AG08396 (cell line): ENCODE measurements at regions not wholly inside any gene's neighbourhood (a gene's known extent, or its start where the extent isn't known, plus 50 kb on each side); places are given as distances from the start of the nearest gene placed in this dataset.
"Not testable (repeated sequence)": the region's sequence is repeated elsewhere in the genome, so short reads cannot be mapped to it uniquely, and the experiment has no call there.

Experiments used
- DNase-seq: peaks from one replicate; pipeline ENCODE4 v3.0.0; 2012; ENCODE audit warnings: low spot score, mixed read lengths

DNA sequence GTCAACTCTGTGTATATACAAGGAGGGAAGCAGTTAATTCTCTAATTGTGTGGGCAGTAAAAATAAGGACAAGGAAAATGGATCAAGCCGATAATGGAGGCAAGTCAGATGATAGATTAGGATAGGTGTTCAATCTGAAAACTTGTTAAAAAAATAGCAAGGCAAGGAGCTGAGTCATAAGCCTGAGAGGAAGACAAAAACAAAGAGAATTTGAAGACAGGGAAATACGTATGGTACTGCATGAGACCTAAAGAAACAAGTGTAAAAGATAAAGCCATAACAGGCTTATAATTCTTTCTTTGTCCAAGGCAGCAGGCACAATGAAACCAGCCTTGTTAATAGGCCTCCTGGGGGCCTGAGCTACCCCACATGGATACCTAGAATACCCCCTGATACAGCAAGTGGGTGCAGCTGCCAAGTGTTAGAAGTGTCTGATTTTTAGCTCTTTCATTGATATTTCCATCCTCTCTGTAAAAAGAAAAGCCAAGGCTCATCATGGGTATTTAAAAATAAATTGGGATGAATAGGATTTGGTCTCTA is 1570.6 kb upstream of the LRRTM3 start:
- no peak for DNase-seq

DNA sequence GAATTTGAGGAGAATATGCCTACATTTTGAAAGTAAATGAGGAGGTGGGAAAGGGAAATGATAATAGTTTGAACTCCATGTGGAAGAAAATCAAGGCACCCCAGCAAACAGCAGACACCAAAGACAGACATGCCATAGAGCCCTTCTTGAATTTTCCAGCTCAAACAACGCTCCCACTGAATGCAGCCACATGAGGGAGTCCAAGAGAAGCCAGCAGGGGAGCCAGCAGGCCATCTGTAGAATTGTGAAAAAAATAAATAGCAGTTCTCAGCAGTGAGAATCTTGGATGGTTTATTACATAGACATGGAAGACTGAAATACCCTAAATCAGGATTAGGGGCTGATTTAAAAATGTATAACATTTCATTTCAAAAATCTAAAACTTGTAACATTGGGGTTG is 1567.3 kb upstream of the LRRTM3 start:
- no peak for DNase-seq

DNA sequence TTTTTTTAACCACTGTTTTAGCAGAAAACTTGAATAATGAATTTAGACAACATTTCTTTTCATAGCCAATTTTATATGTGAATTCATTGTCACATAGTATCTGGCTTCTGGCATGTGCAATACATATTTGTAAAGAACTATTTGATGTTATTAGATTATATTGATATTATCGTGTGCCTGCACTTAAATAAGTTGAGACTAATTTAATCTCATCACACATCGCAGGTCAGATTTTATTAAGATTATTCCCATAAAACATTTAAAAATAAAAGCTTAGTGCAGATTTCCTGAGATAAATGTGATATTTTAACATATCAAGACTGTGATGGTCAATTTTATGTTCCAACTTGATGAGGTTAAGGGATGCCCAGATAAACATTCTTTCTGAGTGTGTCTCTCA is 1565.3 kb upstream of the LRRTM3 start:
- no peak for DNase-seq

DNA sequence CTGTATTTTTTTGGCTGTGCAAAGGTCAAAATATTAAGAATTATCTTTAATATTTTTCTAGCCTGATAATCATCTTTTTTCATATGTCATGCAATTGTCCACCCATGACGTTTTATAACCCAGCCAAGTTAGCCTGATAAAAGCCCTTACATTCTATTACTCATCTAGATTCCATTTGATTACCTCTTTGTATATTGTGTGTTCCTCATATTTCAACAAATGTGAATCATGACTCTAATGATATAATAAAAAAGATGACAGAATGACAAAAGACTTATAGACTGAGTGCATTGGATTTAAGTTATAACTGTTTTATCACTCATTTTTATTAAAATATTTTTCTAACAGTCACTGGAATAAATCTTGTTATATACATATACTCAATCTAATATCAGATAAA is 1560.0 kb upstream of the LRRTM3 start:
- no peak for DNase-seq

DNA sequence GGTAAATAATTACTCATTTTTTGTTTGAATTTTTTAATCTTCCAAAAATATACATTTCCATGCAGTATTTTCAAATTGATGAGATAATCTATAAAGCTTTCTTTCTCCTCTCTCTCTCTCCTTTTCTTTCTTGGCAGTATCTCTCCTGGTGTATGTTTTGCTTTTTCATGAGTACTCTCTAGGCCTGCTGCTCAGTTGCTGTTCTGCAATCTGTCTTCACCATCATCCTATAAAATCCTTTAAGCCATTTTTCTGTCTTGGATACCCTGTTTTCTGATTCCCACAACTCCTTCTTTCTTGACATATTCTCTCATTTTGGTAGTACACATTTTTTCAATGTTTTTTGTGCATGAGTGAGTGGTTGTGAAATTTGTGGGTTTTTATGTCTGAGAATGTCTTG is 1558.1 kb upstream of the LRRTM3 start:
- no peak for DNase-seq

- no peak for DNase-seq
Observed at GRCh38 chr10:65375528-65375927, 1550.3 kb upstream of the LRRTM3 start.

DNA sequence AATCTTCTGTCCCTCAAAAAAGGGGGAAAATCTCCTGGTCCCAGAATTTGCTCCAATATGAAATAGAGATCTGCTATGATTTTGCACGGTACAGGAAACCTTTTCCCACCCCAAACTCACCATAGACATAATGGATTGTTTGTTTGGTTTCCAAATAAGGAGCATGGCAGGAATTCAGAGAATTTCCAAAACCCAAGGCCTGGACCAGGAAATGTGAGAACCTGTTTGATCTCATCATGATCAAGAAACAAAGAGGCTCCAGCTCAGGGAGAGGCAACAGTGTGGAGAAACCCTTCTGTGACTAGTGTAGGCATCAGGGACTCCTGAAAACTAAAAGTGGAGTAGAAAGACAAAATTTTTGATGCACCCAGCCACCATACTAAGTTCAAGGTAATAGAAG is 1548.1 kb upstream of the LRRTM3 start:
- no peak for DNase-seq

DNA sequence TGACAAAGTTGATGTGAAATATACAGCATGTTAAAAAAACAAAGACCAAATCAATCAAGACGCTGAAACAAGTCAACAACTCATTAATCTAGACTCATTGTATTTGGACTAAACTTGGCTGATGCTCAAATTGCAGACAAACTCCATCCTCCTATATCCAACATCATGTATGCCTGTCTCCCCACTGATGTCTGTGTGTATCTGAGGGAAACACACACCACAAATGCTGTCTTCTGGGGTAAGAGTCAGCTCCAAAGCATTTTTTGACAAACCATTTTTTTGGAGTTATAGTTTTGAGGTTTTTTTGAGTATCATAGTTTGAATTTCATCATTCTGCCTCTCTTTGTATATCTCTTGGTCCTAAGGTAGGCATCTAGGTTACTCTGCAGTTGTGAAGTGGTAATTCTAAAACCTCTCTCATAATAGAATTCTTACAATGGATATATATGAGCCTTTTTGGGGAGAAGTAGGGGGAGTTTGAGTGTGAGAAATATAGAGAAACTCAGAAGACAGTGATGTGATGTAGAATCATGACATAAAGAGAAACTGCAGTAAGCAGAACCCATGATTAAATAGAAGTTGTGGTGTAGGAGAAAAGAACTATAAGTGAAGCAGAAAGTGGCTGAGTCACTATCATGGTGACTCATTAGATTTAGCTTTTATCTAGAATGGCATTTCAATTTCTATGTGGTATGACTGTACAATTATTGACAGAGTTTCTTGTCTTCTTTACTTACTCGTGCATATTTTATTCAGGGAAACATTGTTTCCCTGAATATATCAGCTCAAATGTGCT is 1531.1 kb upstream of the LRRTM3 start:
- no peak for DNase-seq

DNA sequence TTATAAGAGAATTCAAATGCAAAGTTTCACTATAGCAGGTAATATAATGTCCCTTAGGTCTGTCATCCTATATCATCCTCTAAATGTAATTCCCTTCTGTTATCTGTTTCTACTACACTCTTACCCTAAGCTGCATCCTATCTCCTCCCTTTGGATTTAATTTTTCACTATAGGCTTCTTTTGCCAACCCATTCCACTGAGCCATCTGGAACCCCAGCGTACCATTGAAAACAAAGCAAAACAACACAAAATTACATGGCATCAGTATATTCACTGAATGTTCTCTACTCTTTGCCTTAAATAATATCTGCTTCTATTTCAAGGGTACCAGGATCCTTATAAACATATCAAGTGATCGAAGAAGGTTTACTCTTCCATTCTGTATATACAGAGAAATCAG is 1530.2 kb upstream of the LRRTM3 start:
- no peak for DNase-seq

DNA sequence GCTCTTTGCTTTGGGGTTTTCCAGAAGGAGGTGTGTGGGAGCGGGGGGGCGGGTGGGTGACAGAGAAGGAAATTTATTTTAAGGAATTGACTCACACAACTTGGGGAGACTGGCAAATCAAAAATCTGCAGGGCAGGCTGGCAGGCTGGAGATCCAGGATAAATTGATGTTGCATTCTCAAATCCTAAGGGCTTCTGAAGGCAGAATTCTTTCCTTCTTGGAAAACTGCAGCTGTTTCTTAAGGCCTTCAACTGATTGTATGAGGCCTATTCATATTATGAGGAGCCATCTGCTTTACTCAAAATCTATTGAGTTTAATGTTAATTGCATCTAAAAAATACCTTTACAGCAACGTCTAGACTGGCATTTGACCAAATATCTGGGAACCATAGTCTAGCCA is 1528.8 kb upstream of the LRRTM3 start:
- DNase-seq = no peak

- DNase-seq = no peak
Observed at GRCh38 chr10:65408401-65408800, 1517.4 kb upstream of the LRRTM3 start.

DNA sequence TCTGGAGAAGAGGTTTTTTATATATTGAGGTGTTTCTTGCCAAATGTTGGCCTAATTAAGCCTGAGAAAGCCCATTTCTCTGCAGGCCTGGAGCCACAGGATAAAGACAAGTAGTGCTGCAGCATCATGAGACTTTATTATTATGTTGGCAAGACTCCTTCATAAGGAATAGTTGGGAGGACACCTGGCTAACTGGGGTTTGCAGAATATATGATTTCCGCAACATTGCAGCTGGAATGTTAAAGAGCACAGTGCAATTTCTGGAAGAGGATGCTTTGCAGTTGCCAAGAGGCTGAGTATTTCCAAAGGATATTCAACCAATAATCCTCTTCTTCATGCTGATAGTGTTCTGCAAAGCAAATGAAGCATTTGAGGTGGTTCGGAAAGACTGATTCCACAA is 1512.8 kb upstream of the LRRTM3 start:
- no peak for DNase-seq

DNA sequence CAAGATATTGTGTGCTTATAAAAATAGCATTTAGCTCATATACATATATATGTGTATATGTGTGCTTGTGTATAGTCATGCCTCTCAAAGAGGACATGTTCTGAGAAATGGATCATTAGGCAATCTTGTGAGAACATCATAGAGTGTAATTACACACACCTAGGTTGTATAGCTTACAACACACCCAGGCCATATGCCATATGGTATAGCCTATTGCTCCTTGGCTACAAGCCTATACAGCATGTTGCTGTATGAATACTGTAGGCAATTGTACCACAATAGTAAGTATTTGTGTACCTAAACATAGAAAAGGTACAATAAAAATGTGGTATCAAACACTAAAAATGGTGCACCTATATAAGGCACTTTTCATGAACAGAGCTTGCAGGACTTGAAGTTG is 1510.5 kb upstream of the LRRTM3 start:
- no peak for DNase-seq

GRCh38 chr10:65416094-65416493 is 1509.7 kb upstream of the LRRTM3 start:
- DNase-seq = no peak

GRCh38 chr10:65419629-65420028 is 1506.2 kb upstream of the LRRTM3 start:
- DNase-seq = no peak

GRCh38 chr10:65423043-65423442 is 1502.8 kb upstream of the LRRTM3 start:
- no peak for DNase-seq

DNA sequence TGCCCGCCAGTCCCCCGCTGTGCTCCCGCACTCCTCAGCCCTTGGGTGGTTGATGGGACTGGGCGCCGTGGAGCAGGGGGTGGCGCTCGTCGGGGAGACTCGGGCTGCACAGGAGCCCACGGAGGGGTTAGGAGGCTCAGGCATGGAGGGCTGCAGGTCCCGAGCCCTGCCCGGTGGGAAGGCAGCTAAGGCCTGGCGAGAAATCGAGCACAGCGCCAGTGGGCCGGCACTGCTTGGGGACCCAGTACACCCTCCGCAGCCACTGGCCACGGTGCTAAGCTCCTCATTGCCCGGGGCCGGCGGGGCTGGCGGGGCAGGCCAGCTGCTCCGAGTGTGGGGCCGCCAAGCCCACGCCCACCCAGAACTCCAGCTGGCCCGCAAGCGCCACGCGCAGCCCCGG is 1496.5 kb upstream of the LRRTM3 start:
- not testable (repeated sequence) for DNase-seq

- DNase-seq = no peak
Observed at GRCh38 chr10:65430979-65431378, 1494.9 kb upstream of the LRRTM3 start.

DNA sequence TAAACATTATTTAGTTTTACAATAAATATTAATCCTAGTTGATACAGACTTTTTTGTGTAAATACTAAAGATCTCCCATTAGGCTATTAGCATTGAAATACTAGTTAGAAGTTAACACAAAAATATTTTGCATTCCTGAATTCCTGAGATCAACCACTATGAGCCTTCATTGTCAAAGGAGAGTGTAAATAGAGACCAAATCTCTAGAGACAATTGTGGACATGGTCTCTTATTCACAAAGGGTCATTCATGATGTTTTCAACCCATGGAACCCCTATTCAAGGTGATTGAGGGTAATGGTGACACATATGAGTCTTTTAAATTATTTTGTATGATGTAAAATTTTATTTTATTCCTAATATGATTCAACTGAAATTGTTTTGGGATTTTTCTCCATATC is 1454.8 kb upstream of the LRRTM3 start:
- DNase-seq = no peak

- no peak for DNase-seq
Observed at GRCh38 chr10:65482848-65483247, 1443.0 kb upstream of the LRRTM3 start.

DNA sequence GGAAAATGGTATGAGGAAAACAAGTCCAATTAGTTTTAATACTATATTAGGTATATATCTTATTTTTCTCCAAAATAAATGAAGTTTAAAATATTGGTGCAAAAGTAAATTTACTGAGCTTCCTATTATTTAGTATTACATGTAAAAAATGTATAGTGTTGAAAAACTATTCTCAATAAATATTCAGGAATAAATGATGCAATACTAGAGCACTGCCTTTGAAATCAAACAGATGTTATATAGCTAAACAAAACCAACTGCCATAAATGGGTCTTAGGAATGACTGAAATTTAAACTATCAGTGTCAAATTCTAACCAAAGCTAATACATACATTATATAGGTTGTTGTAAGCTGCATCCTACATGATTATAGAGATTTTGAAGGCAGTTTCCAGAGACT is 1434.0 kb upstream of the LRRTM3 start:
- no peak for DNase-seq

DNA sequence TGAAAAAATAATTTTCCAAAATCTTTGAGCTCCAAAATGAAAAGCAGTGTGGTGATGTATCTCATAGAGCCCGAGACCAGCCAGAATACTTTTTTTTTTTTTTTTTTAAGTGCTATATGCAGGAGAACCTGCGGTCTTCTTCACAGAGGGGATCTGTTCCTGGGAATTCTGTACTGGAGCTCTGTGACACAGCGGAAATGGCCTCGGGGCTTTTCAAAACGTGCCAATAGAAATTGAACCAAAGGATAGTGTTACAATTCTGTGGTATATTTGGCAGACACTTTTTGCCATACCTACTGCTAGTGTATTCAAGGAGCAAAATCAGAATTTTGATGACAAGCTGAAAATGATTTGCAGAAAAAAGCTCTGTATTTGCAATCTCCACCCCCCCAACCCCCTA is 1429.3 kb upstream of the LRRTM3 start:
- DNase-seq = no peak

GRCh38 chr10:65497837-65498236 is 1428.0 kb upstream of the LRRTM3 start:
- no peak for DNase-seq

- DNase-seq = no peak
Observed at GRCh38 chr10:65500716-65501115, 1425.1 kb upstream of the LRRTM3 start.
